Glomerular endothelial cell (primary cell): ENCODE measurements at regions not wholly inside any gene's neighbourhood (a gene's known extent, or its start where the extent isn't known, plus 50 kb on each side); places are given as distances from the start of the nearest gene placed in this dataset.

Source experiments
- DNase-seq: peaks from one replicate; pipeline ENCODE4 v3.0.0-alpha.2; 2011; ENCODE audit warnings: low read depth, low spot score; ENCODE audit errors: extremely low read depth

GRCh38 chr2:8542381-8543059 is 139.3 kb upstream of the ID2 start:
- DNase-seq = no peak

GRCh38 chr2:8543060-8543382 is 138.8 kb upstream of the ID2 start:
- DNase-seq = no peak

DNA sequence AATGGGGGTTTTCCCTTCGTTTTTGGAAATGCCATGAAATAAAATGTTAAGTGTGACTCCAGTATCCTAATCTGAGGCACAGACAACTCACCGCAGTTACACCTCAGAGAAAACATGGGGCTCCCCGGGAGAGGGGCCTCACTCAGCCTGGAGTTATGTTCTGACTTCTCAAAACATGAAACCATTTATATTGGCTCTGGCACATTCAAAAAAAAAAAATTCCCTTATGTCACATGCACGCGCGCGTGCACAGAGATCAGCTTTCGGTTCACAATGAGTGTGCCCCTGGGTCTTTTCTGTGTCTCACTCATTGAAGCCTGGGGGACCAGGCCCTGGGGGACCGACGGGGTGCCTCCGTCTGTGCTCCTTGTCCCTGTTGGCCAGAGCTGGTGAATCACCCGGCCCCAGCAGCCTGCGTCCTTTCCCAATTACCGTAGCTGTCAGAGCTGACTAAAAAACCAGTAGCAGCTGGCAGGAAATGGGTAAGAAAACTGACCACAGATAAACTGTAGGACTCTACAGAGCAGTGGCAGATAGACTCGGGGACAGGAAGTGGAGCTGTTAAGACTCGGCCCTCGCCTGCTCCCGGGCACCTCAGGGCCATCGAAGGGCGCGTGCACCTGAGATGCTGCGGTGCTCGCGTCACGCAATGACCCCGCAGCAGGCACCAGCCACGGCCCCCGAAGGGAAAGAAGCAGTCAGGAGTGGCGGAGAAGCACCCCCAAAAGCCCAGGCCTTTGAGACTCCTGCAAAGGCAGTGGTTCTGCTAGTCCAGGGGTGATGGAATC is 138.3 kb upstream of the ID2 start:
- no peak for DNase-seq

- no peak for DNase-seq
Observed at GRCh38 chr2:8544171-8544785, 137.6 kb upstream of the ID2 start.

DNA sequence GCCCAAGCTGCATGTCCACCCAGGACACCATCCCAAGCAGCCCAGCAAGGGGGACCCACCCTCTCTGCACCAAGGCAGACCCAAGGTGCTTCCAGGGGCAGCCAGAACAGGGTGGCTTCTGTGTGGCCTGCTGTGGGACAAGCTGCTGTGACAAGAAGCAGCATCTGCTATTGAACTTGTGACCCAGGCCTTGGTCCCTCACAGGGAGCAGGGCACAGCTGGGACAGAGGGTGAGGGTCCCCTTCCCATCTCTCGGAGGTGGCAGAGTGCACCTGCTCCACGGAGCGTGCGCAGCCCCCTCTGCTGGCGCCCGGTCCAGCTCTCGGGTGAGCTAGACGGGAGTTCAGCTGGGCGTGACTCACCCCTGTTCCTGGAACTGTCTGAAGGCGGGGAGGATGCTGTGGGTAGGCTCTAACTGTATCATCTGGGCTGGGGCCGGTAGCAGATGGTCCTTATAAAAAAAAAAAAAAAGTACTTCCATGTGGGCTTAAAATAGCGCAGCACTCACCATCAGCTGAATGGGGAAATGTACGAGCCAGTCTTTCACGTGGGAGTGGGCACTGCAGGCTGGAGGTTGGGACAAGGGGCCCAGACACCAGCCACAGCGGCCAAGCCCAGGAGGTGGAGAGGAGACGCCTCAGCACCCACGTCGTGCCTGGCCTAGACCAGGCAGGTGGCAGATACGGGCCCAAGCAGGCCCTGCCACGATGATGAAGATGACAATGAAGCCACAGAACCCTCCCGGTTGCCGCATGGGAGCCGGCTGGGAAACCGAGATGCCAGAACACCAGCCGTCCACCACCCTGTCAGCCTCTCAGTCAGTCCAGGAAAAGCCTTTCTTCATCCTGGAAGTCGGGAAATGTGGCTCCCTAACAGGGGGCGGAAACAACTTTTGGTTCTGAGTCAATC is 136.8 kb upstream of the ID2 start:
- no peak for DNase-seq

GRCh38 chr2:8545695-8546611 is 135.9 kb upstream of the ID2 start:
- no peak for DNase-seq

DNA sequence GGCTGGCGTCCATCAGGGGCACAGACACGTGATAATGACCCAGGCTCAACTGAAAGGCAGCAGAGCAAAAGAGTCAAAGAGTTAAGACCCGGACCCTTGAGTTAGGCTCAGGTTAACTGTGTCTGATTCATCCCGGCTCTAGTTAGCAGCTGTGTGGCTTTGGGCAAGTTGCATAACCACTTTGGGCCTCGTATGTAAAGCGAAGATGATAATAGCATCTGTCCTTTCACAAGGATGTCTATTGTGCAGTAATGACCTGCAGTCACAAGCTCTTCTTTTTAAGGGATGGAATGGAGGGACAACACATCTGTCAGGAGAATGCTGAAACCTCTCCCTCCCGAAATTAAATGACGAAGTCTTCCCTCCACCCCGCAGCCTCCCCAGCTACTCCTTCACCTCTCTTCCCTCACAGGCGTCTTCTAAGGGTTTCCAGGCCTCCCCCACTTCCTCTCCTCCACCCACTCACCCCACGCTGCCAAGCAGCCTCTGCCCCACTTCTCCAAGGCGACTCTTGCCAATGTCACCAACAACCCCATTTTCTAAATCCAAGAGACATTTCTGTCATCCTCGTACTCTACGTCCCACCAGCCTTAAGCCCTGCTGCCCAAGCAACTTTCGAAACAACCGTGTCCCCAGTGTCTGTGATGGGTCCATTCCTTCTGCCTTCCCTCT is 135.1 kb upstream of the ID2 start:
- DNase-seq = no peak

DNA sequence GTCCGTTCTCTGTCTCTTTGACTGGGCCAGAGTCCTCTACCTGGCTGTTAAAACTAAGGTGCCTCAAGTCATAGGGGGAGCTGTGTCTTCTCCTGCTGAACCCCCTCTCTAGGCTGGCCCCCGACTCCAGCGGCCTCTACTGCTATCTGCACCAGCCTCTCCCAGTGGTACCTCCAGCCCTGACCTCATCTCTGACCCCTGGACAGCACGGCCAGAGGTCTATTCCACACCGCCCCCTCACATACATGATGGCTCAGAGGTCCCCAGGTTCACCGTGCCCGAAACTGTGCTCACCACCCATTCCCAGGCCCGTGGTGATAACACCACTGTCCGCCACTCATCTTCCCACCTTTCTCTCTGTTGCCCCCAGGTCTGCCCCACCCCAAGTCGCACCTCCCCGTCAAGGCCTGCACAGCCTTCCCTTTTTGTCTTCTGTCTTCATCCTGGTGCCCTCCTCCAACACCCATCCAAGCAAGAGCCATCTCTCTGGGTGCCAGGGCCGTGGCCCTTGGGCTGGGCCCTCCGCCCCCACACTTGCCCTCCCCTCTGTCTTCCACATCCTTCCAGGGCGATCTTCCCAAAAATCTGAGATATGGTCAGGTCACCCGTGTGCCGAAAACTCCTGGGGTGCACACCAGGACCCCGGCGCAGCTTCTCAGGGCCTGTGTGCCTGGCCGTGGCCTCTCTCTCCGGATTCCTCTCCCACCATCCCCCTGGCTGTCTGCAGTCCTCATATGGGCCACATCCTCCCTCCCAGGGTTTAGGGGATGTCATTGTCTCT is 134.4 kb upstream of the ID2 start:
- no peak for DNase-seq

DNA sequence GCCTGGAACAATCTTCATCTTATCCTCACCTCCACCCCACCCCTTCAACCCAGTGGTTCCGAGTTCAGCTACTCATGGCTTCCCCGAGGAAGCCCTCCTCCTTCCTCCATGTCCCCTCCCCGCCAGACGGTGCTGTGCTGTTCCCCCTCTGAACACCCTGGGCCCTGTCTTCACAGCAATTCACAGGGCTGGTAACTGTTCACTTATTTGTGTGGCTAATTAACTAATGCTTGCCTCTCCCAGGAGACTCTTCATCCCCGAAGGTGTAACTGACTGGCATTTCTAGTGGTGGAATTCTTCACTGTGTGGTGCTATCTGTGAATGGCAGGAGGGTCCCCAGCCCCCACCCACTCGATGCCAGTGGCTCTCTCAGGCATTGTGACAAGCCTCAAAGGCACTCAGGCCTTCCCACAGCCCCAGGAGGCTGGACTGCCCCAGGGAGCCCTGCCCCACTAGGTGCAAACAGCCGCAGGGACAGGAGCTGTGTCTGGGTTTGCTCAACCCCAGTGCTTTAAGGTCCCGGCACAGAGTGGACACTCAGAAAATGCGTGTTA is 133.7 kb upstream of the ID2 start:
- no peak for DNase-seq

GRCh38 chr2:8548619-8549150 is 133.2 kb upstream of the ID2 start:
- no peak for DNase-seq

- DNase-seq = no peak
Observed at GRCh38 chr2:8549273-8549922, 132.5 kb upstream of the ID2 start.

- no peak for DNase-seq
Observed at GRCh38 chr2:8549942-8550341, 131.9 kb upstream of the ID2 start.

- no peak for DNase-seq
Observed at GRCh38 chr2:8550481-8550880, 131.4 kb upstream of the ID2 start.

- DNase-seq = no peak
Observed at GRCh38 chr2:8550937-8551621, 130.8 kb upstream of the ID2 start.

GRCh38 chr2:8551622-8552074 is 130.2 kb upstream of the ID2 start:
- no peak for DNase-seq

GRCh38 chr2:8552293-8552801 is 129.5 kb upstream of the ID2 start:
- DNase-seq = no peak

DNA sequence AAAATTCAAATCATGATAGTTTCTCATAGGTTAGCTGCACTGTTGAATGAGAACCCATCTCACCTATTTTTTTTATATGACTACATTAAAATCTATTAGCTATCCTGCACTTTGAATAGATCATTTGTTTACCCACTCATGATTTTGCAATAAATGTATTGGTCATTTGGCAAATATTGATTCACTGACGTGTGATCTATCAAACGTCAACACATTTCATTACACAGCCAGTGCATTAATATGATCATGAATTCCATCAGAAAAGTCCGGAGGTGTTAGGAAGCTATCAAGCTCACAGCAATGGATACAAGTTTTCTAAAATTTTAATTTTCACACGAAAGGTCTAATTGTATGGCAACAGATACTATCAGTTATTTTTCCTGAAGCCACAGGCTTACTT is 128.2 kb upstream of the ID2 start:
- no peak for DNase-seq
